GM21825 (cell line): ENCODE measurements at regions not wholly inside any gene's neighbourhood (a gene's known extent, or its start where the extent isn't known, plus 50 kb on each side); places are given as distances from the start of the nearest gene placed in this dataset.

Experiments
- ATAC-seq: cut with Tn5 transposase; IDR thresholded peaks from one replicate; pipeline ENCODE4 v1.9.1; 2021; ENCODE audit warnings: mild to moderate bottlenecking, moderate library complexity; ENCODE audit not compliant: unreplicated experiment

GRCh38 chr9:6703898-6704639 is 53.7 kb upstream of the KDM4C start:
- ATAC-seq: peak; percentile 79

GRCh38 chr9:6702707-6703106 is 55.1 kb upstream of the KDM4C start:
- ATAC-seq: no peak

- ATAC-seq: no peak
Measured at GRCh38 chr9:6696178-6696577, 50.6 kb upstream of the GLDC start.

GRCh38 chr9:6695121-6695814 is 49.7 kb upstream of the GLDC start:
- ATAC-seq: no peak
